NCI-H1048 (cell line): ENCODE measurements at regions not wholly inside any gene's neighbourhood (a gene's known extent, or its start where the extent isn't known, plus 50 kb on each side); places are given as distances from the start of the nearest gene placed in this dataset.

Source experiments
- DNase-seq: peaks from one replicate; lab custom pipeline; 2025; lab: John Stamatoyannopoulos, UW

- no peak for DNase-seq
Observed at GRCh38 chr9:74218385-74219063, 278.6 kb upstream of the RORB start.

DNA sequence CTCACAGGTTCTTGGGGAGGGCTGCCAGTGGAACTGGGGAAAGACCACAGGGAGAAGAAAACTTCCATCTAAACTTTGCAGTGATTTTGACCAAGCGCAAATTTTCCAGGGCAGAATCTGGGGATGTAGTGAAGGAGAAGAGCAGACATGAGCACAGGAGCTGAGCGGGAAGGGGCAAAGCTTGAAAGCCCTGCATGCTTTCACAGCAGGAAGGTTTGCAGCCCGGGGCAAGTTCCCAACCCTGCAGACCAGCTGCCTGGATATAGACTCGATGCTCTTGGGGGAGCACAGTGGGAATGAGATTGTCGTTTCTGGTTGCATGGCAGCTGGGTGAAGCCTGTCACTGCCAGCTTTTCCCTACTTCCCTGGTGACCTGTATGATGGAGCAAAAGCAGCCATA lies 276.8 kb upstream of the RORB start:
- DNase-seq, result no peak

GRCh38 chr9:74236857-74237256 lies 260.3 kb upstream of the RORB start:
- no peak for DNase-seq

GRCh38 chr9:74245866-74246497 lies 251.2 kb upstream of the RORB start:
- DNase-seq, result no peak

DNA sequence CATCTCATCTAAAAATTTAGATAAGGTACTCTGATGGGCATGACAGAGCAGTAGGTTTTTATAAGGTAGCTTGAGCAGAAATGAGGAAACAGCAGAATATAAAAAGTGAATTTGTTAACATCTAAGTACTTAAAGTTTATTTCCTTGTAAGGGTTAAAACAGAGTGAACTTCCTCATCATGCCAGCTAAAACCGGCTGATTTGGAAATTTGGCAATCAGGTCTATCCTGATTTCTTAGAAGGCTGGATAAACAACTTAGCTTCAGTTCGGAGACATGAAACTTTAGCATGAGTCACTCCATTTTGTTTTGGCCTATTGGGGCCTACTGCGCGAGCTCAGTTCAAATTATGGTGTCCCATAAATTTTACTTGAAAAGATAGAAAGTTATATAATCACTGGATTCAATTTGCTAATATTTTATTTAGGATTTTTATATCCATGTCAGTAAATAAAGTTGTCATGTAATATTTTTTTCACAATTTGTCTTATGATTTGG lies 241.6 kb upstream of the RORB start:
- no peak for DNase-seq

DNA sequence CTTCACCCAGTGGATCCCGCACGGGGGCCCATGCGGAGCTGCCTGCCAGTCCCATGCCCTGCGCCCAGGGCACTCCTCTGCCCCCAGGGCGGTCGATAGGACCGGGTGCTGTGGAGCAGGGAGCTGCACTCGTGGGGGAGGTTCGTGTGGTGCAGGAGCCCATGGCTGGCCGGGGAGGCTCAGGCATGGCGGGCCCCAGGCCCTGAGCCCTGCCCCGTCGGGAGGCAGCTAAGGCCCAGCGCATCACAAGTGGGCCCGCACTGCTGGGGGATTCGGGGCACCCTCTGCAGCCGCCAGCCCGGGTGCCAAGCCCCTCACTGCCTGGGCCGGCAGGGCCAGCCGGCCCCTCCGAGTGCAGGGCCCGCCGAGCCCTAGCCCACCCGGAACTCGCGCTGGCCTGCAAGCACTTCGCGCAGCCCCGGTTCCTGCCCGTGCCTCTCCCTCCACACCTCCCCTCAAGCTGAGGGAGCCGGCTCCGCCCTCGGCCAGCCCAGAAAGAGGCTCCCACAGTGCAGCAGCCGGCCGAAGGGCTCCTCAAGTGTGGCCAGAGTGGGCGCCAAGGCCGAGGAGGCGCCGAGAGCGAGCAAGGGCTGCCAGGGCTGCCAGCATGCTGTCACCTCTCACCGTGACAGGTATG lies 221.1 kb upstream of the RORB start:
- DNase-seq, result no peak

- DNase-seq, result no peak
Observed at GRCh38 chr9:74277532-74277931, 219.6 kb upstream of the RORB start.

DNA sequence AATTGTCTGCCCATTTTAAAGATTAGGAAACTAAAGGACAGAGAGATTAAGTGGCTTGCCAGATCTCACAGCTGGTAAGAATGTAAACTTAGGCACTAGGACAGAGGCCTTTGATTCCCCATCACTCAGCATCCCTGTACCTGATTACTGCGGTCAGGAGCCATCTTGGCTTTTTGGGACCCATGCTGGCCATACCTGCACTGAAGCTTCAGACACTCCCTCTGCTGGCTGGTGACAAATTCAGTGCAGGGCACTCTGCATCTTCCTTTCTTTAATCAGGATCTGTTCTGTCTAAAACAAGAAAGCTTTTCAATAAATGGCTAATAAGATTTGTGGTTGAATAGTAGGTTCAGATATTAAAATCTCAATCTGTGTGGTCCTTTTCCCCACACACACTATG lies 215.5 kb upstream of the RORB start:
- no peak for DNase-seq

- no peak for DNase-seq
Observed at GRCh38 chr9:74282526-74283253, 214.4 kb upstream of the RORB start.

GRCh38 chr9:74284581-74285450 lies 212.3 kb upstream of the RORB start:
- DNase-seq, result no peak

DNA sequence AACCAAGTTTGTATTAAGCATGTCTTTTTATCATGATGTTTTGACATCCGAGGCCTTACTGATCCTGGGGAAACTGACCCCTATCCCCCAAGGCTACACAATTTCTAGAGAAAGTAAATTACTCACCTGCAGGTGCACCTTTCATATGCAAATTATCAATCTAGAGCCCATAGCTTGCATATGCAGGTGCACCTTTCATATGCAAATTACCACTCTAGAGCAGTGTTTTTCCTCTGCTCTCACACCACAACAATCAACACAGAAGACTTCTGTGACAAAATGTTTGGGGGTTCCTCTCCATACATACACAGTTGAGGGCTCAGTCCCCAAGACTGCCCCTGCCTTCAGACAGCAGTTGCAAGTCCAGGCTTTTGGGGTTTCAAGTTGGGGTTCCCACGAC lies 203.7 kb upstream of the RORB start:
- DNase-seq, result peak; percentile 2

DNA sequence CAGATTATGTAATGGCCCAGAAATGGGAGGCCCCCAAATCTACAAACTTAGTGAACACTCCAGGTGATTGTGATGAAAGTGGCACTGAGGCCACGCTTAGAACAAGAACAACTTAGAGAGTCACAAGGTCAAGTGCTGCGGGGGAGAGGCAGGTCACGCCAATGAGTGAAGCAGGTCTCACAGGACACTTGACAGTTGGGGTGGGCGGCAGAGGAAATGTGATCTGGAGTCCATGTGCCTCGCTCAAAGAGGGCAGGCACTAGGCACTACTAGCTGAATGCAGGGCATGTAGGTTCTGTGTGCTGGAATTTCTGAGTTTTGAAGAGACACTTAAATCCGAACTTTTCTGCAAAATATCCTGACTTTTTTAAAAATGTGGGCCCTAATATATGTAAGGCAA lies 193.2 kb upstream of the RORB start:
- no peak for DNase-seq

GRCh38 chr9:74304598-74304997 lies 192.5 kb upstream of the RORB start:
- DNase-seq, result peak; percentile 27

GRCh38 chr9:74309654-74310053 lies 187.5 kb upstream of the RORB start:
- no peak for DNase-seq

DNA sequence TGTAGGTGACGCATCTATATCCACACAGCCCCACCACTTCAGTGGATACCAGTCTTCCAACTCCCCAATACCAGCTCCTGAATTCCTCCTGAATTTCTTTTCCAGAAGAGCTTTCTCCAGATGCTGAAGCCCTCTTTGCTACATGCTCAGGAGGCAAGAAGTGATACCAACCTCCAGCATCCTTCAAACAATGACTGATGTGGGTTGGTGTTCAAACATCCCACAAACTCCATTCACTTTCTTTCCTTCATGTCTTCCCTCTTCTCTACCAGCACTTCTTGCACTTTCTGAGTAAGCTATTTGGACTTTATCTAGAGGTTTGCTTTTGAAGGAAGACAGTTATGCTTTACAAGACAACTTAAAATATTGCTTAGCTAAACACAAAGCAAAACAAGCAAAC lies 179.9 kb upstream of the RORB start:
- DNase-seq, result no peak

GRCh38 chr9:74321396-74321795 lies 175.7 kb upstream of the RORB start:
- DNase-seq, result no peak

DNA sequence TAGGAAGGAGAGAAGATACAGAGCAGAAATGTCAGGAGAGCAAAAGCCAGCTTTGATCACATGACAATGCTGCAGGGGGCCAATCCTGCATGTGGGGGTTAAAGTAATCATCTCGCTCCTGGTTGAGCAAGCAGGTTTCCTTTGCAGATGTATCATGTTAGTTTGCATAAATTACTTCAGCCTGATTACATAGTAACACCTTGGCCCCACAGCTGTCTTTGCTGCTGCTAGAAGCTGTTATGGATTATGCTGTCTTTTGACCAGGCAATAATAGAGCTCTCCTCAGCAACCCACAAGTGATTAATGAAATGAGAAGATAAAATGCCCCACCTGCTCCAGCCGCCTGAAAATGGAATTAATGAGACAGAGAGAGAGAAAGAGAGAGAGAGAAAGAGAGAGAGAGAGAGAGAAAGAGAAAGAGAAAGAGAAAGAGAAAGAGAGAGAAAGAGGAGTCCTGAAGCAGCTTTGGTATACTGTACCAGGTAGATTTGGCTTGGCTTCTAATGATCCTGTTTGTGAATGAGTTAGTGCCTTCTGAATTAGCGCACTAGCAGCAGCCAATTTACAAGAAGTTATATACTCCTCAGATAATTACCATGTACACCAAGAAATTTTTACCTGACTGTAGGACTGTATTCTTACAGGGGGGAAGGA lies 174.3 kb upstream of the RORB start:
- DNase-seq, result no peak

DNA sequence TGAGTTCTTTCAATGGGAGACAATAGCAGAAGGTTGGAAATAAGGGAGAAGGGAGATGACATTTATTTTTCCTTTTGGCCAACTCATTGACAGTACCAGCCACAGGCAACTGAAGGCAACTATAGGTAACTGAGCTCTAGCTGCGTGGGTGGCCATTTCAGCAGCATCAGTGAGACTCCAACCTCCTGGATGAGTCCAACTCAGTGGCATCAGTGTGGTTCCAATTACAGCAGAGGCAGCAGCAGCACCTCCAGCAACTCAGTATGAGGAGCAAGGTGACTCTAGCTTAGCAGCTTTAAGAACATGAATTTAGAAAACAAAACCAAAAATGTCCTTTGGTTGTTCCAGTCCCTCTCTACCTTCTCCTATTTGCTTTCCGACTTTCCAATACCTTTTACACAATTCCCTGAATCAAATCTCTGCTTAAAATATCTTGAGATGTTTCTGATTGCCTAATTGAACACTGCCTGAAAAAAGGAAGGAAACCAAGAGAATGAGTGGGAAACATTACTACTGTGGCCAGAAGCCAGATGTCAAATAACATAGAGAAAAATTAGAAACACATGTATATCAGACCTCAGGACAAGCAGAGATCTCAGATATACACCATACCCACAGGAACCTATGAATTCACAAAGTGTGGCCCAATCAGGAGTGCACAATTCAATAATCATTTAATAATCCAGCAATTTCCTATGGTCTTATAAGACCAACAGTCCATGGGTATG lies 166.5 kb upstream of the RORB start:
- no peak for DNase-seq

DNA sequence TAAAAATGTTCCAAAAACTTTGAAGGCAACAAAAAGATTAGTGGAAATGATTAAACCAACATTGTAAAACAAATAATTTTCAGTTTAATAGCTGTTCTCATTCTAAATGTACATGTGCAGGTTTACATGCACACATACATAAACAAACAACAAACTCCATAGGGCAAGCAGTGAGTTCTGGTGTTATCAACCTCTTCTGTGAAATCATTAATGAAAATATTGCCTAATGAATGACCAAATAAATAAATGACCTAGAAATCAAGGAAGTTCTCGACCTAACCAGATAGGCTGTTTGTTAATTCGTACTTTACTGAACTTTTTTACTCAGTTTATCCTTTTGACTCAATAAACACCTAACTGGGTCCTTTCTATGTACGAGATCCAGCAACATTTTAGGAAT lies 165.5 kb upstream of the RORB start:
- DNase-seq, result no peak

DNA sequence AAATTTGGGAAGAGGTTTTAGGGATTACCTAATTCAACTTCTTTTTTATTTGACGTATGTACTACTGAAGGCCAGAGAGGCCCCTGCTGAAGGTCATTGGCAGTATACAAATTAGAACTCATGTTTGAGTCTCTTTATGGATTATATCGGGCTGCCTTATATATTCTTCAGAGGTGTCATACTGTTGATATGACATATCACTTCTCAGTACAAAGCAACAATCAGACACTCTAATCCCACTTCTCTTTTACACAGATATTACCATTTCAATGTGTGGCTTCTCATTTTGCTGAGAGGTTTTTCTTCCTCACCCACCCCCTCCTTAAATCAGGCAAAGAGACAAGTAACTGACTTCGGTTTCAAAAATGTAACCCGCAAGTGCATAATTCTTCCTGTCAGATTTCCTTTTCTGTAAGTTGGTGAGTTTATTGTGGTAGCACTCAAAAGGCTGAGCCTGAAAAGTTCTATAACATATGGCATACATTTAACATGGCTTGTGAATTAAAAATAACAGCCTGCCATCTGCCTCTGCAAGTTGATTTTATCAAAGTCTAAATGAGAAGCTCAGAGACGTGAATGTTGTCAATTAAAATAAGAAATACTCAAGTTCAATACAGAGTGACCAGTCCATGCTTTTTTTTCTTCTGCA lies 163.6 kb upstream of the RORB start:
- DNase-seq, result no peak
